ENCODE measurements at regions not wholly inside any gene's neighbourhood (a gene's known extent, or its start where the extent isn't known, plus 50 kb on each side); places are given as distances from the start of the nearest gene placed in this dataset.

DNA sequence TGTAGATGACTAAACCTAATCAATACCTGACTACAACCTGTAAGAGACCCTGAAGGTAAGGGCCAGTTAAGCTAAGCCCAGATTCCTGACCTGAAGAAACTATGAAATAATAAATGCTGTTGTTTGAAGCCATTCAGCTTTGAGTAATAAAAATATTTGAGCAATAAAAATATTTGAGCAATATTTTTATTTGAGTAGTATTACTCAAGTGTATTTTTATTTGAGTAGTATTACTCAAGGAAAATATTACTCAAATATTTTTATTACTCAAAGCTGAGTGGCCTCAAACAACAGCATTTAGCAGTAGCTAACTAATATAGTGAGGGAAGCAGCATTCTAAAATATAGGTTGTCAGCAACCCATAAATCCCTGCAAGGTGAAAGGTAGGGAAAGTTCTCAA is 143.8 kb upstream of the RARB start:
- no peak for TF ChIP-seq GATA2 (IDR thresholded peaks at IDR 0.05; ENCODE audit: low read depth, low read length)
- TF ChIP-seq GATA3 (IDR thresholded peaks at IDR 0.05; ENCODE audit: low read depth, low read length) = no peak

DNA sequence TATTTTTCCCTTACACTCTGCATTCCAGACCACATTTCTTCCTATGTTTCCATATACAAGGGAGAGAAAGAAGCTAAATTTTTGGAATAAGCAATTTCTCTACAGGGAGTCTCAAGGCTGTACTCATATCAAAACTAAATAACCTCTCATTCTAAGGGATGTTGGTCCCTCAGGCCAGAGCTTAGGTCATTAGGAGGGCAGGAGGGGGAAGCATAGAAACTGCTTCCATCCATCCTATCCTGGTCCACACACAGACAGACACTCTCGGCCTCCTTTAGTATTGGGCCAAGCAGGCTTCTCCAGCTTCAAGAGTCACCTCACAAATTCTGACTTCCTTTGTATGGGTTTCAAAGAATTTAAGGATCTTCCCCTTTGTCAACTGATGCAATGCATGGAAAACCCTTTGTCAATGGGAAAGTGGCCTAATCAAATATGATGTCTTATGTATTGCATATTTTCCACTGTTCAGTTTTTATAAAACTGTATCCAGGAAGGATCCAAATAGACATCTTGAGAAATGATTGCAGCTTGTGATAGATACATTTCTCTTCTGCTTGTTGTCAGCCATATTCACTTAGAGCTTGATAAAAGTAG is 140.7 kb upstream of the RARB start:
- TF ChIP-seq GATA2 (IDR thresholded peaks at IDR 0.05; ENCODE audit: low read depth, low read length) = no peak
- TF ChIP-seq GATA3 (IDR thresholded peaks at IDR 0.05; ENCODE audit: low read depth, low read length) = no peak

DNA sequence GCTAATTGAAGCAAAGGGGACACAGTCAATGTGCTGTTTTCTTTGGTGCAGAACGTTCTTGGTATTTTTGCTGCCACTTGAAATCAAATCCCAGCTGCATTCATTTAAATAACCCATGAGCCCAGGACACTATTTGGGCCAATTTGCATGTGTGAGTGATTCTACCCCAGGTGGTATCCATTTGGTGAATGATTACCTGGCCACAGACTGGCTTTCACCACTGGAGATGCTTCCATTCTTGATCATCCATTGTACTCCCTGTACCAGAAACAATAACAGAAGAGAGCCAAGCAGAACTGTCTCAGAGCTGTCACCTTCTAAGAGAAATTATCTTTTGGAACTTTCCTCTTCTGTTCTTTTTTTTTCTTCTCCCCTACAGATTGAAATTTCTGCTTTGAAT is 139.7 kb upstream of the RARB start:
- TF ChIP-seq GATA2 (IDR thresholded peaks at IDR 0.05; ENCODE audit: low read depth, low read length) (no peak), GATA3 (IDR thresholded peaks at IDR 0.05; ENCODE audit: low read depth, low read length) (no peak)

DNA sequence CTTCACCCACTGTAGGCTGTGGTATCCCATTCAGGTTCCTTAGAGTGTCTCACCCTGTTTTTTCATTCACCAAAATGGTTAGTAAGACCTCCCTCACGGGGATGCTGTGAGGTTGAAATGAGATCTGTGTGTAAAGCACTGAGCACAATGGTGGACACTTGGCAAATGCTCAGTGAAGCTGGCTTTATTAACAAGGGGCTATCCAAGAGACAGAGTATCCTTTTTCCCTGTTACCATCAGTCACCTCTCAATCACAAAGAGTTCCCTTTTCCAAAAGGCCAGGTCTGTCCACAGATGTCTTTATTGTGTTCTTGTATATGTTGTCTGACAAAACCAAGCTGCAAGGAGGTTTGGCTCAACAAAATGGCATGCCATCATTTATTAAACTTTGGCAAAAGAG is 138.9 kb upstream of the RARB start:
- TF ChIP-seq GATA3 (IDR thresholded peaks at IDR 0.05; ENCODE audit: low read depth, low read length) = no peak
- no peak for TF ChIP-seq GATA2 (IDR thresholded peaks at IDR 0.05; ENCODE audit: low read depth, low read length)

DNA sequence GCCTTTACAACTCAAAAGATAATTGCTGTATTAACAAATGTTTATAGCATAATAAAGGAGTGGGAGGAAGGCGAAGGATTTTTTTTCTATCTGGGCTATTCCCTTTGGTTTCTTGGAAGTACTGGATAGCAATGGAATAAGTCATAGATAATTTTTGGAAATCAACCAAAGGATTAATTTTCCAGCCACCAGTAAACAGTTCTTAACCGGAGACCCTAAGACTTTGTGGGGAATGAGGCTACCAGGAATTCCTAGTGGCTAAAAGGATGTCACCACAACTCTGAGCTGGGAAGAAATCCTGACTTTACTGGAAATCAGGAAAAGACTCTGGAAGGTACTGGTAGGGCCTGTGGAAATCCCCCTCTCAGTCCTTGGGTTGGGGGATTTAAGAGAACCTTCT is 138.4 kb upstream of the RARB start:
- no peak for TF ChIP-seq GATA3 (IDR thresholded peaks at IDR 0.05; ENCODE audit: low read depth, low read length)
- TF ChIP-seq GATA2 (IDR thresholded peaks at IDR 0.05; ENCODE audit: low read depth, low read length) = no peak

DNA sequence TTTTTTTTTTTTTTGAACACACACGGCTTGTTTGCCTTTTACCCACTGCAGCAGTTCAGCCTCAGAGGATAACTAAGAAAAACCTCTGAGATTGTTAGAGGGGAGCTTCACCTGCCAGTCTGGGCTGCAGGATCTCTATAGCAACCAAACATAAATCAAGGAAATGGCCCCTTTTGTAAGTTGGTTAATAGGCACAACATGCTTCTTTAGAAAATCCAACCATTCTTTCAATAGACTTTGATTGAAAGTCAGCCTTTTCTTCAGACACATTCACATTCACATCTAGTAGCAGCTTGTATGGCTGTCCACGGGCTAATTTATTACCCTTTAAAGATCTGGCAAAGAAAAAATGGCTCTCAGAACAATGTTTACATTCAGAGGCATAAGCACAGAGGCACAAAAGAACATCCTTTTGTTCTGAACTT is 136.6 kb upstream of the RARB start:
- TF ChIP-seq GATA3 (IDR thresholded peaks at IDR 0.05; ENCODE audit: low read depth, low read length) = no peak
- no peak for TF ChIP-seq GATA2 (IDR thresholded peaks at IDR 0.05; ENCODE audit: low read depth, low read length)

DNA sequence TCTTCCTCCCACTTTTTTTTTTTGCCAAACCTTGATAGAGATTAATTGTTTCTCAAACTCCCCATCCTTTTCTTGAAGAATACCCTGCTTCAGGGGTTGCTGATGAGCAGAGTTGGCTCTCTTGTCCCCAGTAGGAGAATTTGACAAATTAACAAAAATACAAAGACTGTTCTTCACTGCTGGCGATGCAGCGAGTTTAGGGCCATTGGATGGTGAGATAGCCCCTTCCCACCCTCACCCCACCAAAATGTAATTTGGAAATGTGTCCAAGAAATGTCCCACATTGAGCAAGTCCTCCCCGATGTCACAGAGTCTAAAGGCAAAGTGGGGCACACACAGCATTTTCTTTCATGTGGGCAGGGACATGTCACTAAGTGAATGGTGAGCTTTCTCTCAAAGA is 136.0 kb upstream of the RARB start:
- TF ChIP-seq GATA2 (IDR thresholded peaks at IDR 0.05; ENCODE audit: low read depth, low read length) = no peak
- TF ChIP-seq GATA3 (IDR thresholded peaks at IDR 0.05; ENCODE audit: low read depth, low read length) = no peak

DNA sequence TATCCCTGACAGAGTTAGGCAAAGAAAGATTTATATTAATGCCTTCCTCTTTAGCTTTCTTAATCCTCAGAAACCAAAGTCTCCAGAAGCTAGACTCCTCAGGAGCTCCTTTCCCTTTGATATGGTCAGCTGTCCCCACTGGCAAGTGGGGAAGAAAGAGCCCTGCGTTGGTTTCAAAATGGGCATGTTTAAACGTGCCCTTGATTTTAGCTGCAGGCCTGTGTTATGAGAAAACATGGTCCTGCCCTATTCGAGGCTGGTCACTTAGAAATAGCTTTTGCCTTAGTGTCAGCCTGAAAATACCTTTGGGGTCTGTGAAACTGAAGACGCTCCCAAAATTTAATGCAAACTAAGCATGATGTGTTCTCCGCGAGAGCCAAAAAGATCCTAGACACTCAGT is 135.5 kb upstream of the RARB start:
- TF ChIP-seq GATA2 (IDR thresholded peaks at IDR 0.05; ENCODE audit: low read depth, low read length) = no peak
- TF ChIP-seq GATA3 (IDR thresholded peaks at IDR 0.05; ENCODE audit: low read depth, low read length) = no peak

DNA sequence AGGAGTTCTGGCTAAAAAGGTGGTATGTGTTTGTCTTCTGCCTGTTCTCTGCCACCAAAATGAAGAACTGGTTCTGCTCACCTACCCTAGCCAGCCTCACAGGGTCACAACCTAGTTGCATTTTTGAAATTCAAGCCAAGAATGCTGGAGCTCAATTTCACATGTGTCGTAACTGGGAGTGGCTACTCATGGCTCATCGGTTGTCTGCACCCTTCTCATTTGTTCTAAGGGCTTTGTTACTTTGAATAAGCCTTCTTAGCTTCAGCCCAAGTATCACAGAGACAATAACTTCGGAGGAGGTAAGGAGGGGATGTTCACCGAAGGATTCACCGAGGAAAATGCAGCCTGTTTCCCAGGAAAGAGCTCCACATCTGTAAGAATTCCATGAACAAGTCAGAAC is 134.3 kb upstream of the RARB start:
- no peak for TF ChIP-seq GATA3 (IDR thresholded peaks at IDR 0.05; ENCODE audit: low read depth, low read length)
- TF ChIP-seq GATA2 (IDR thresholded peaks at IDR 0.05; ENCODE audit: low read depth, low read length) = no peak

DNA sequence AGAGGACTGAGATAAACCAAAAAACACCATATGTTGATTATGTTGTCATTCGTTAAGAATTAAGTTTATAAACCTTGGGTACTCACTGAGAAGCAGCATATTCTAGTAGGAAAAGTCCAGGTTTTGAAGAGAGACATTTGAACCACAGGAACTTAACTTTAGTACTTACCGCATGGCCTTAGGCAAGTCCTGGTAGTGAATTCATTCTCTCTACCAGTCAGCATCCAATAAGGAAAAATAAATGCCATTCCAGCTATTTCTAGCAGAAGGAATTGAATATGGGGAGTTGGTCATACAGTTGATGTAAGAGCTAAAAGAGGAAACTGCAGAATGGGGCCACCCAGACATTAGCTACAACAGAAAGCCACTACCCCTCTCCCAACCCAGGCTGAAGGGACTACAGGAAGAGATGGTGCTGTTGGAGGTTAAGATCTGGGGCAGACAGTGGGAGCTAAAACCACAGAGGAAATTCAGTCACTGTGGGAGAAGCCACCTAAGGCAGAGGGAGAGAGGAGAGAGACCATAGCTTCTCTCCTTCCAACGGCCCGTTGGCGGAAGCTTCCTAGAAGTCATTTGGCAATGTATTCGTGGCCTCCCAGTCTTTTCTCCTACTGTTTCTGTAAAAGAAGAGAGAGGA is 133.8 kb upstream of the RARB start:
- TF ChIP-seq GATA2 (IDR thresholded peaks at IDR 0.05; ENCODE audit: low read depth, low read length) (no peak), GATA3 (IDR thresholded peaks at IDR 0.05; ENCODE audit: low read depth, low read length) (no peak)

DNA sequence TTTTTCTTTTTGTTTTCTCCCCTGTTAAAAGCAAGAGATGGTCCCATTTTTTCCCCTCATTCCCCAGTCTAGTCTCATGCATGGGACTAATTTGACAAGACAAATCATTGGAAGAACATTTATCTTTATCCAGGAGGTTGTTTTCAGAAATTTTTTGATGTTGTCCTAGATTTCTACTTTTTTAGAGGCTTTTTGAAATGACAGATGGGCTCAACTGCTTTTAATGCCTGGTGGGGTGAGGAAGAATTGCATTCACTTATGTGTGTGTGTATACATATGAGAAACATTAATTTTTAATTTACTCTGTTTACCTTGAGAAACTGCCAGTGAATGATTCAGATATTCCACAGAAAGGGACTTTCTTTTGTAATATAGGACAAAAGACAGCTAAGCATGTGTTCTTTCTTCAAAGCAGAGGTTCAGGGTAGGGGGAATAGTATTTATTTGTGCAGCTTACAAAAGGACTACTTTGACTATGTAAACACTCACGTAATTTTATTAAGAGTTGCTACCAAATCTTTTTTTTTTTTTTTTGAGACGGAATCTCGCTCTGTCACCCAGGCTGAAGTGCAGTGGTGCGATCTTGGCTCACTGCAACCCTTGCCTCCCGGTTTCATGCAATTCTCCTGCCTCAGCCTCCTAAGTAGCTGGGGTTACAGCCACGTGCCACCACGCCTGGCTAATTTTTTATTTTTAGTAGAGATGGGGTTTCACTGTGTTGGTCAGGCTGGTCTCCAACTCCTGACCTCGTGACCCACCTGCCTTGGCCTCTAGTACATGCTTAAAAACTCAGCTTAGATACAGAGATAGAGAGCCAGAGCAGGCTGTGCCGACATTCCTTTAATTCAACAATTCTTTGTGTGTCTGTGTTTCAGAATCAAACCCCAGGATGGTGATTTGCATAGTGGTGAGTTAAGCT is 130.1 kb upstream of the RARB start:
- no peak for TF ChIP-seq GATA3 (IDR thresholded peaks at IDR 0.05; ENCODE audit: low read depth, low read length)
- TF ChIP-seq GATA2 (IDR thresholded peaks at IDR 0.05; ENCODE audit: low read depth, low read length) = no peak

DNA sequence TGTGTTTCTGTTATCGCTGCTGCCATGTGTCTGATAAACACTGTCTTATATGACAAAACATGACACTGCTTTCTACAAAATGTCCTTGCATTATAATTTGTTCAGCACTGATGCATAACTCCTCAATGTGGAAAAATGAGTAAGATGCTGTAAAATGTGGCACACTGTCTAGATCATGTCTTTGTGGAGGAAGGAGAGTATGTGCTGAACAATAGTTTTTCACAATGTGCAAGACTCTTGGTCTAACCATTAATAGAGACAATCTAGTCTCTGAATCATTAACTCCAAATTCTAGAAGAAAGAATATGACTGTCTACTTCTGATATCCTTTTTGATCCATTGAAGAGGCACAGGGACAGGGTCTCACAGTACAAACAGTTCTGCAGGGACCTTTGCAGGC is 127.9 kb upstream of the RARB start:
- no peak for TF ChIP-seq GATA3 (IDR thresholded peaks at IDR 0.05; ENCODE audit: low read depth, low read length)
- TF ChIP-seq GATA2 (IDR thresholded peaks at IDR 0.05; ENCODE audit: low read depth, low read length) = no peak

DNA sequence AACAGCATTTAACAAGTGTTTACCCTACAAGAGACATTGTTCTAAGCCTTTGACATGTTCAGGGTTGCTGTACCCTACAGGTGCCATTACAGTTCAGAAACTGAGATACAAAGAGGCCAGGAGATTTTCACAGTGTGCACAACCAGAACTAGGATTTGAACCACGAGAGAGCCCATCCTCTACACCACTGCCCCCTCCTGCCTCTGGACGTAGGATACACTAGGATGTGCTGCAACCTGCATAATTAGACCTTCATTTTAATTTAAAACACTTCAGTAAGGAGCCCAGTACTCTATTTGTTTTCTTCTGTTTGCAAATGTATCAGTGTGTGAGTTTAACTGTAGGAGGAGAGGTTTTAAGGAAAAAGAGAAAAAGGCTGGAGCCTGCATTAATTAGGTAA is 123.1 kb upstream of the RARB start:
- TF ChIP-seq GATA2 (IDR thresholded peaks at IDR 0.05; ENCODE audit: low read depth, low read length) (no peak), GATA3 (IDR thresholded peaks at IDR 0.05; ENCODE audit: low read depth, low read length) (no peak)

DNA sequence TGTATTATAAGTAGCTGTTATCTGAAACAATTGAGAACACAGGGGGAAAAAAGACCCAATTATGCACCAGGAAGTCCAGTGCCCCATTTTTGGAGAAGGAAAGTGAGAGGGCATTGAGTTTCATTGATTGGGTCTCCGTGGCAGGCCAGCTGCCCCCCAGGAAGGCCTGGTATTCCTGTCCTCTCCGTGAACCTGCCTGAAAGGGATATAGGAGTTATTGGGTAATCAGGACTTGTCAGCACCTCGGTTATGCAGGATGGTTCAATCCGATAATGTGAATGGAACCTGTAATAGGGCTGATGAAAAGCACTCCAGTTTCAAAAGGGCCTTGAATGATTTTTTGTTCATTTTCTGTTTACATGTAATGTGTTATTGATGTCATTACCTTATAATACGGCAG is 122.0 kb upstream of the RARB start:
- TF ChIP-seq GATA3 (IDR thresholded peaks at IDR 0.05; ENCODE audit: low read depth, low read length) = no peak
- TF ChIP-seq GATA2 (IDR thresholded peaks at IDR 0.05; ENCODE audit: low read depth, low read length) = no peak

DNA sequence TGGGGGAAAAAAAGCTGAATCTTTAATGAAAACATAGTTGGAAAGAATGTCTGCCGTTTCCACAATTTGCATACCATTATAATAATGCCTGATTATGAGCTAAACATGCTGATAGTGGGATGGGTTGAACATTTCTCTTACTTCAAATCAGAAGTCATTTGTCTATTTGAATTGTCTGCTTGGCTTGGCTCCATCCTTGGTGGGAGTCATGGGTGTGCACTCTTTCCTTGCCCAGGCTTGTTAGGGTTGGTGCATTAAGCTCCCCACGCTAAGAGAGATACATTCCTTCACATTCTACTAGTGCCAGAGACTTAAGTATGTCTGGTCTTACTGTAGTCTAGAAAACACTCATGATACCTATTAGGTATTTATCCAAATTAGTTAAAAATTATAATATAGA is 121.4 kb upstream of the RARB start:
- TF ChIP-seq GATA2 (IDR thresholded peaks at IDR 0.05; ENCODE audit: low read depth, low read length) = no peak
- no peak for TF ChIP-seq GATA3 (IDR thresholded peaks at IDR 0.05; ENCODE audit: low read depth, low read length)
